ENCODE measurements at regions not wholly inside any gene's neighbourhood (a gene's known extent, or its start where the extent isn't known, plus 50 kb on each side); places are given as distances from the start of the nearest gene placed in this dataset.

DNA sequence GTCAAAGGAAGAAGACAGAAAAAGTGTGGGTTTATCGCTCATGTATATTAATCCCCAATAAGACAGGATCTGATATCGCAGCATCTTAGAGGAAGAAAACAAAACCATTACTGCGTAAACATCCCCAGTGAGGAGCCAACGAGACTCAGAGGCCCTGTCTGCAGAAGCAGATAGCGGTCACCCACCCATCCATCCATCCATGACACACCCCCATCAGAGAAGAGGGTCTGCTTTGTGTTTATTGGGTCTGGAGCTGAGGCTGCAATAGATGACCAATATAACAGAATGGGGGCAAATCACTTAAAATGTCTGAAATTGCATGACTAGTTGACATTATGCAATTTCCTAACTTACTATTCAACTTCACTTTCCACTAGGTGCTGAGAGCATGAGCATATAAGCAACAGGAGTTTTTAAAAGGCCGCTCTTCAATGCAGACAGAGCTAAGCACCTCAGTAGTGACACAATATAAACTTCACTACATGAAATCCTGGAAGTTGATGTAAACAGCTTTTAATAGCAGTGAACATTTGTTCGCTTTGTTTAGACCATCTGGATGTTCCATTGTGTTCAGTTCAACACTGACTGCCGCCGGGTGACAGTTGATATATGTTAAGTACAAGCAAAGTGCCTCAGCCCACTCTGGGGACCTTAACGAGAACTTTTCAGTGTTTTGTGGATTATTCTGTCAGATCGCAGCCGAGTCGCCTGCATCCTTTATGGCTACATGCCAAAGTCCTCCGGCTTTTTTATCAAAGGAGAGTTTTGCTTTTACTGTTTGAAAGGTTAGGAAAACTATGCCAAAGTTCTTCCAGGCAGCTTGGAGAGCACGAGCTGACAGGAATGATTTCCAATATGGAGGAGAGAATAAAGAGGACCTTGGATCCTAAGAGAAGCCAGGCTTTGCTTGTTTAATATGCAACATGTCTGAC is 167.5 kb downstream of the ZNF281 start:
- Mint-ChIP-seq H3K4me3 (no peak overlapping the region), H3K9me3 (no peaks in the 10 kb centered on the region), H3K27ac (no peak overlapping the region), H3K27me3 (peaks cover 8% of the 10 kb centered on the region), H3K4me1 (no peaks in the 10 kb centered on the region), H3K36me3 (no peaks in the 10 kb centered on the region)
- DNase-seq (ENCODE audit: low spot score in 2 of 2): no peak
- ATAC-seq (ENCODE audit: low read depth): no peak

DNA sequence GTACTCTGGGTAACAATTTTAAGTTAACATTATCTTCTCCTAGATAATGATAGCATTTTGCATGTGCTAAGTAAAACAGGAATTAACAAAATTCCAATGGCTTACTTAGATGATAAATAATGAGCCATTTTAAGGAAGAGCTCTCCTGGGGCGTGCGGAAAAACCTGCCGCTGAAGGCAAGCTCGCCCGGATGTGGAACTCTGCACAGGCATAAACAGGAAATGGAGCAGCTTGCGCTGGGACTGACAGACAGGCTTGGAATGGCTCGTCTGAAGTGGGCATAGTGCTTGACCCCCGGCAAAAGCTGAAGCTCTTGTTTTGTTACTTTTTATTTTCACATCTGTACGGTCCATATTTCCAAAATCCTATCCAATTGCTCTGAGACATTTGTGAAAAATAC is 169.2 kb downstream of the ZNF281 start:
- peaks cover 19% of the 10 kb centered on the region for H3K27me3 Mint-ChIP-seq
- H3K9me3 Mint-ChIP-seq: no peaks in the 10 kb centered on the region
- ATAC-seq (ENCODE audit: low read depth) (no peak), DNase-seq (ENCODE audit: low spot score in 2 of 2) (no peak)
- H3K4me1 Mint-ChIP-seq: no peaks in the 10 kb centered on the region
- no peak overlapping the region for H3K27ac Mint-ChIP-seq
- no peak overlapping the region for H3K4me3 Mint-ChIP-seq
- H3K36me3 Mint-ChIP-seq: no peaks in the 10 kb centered on the region

DNA sequence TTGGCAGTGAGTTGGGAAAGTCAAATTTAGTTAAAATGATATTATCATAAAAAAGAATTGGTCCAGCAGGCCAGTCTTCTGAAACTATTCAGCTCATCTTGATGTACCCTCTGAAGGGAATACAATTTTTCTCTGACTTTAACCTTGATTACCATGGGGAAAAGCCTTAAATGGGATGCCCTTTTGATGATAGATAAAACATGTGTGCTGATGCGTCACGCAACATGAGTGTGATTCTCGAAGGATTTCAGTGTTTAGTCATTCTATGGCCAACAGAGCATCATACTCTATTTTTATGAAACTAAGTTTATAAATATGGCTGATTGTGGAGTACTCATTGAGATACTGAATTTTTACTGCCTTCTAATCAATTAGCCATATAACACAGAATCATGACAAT is 171.5 kb downstream of the ZNF281 start:
- Mint-ChIP-seq H3K4me1 (no peaks in the 10 kb centered on the region), H3K4me3 (no peak overlapping the region), H3K36me3 (no peaks in the 10 kb centered on the region), H3K27me3 (peaks cover 22% of the 10 kb centered on the region), H3K9me3 (no peaks in the 10 kb centered on the region), H3K27ac (no peak overlapping the region)
- ATAC-seq (ENCODE audit: low read depth) (no peak), DNase-seq (ENCODE audit: low spot score in 2 of 2) (no peak)

DNA sequence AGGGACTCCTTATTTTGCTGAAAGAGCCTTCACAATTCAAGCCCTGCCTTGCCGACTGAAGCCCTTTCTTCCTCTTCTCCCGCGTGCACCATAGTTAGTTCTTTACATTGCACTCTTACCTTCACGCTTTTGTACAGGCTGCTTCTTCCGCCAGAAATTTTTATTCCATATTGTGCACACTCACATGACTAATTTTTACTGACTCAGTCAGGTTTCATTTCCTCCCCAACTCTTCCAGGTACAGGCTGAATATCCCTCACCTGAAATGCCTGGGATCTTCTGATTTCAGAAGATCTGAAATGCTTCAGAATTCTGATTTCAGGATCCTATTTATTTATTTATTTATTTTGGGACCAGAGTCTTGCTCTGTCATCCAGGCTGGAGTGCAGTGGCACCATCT is 172.8 kb downstream of the ZNF281 start:
- DNase-seq (ENCODE audit: low spot score in 2 of 2): no peak
- H3K27ac Mint-ChIP-seq: no peak overlapping the region
- no peaks in the 10 kb centered on the region for H3K36me3 Mint-ChIP-seq
- H3K4me3 Mint-ChIP-seq: no peak overlapping the region
- ATAC-seq (ENCODE audit: low read depth): no peak
- H3K9me3 Mint-ChIP-seq: no peaks in the 10 kb centered on the region
- peaks cover 23% of the 10 kb centered on the region for H3K27me3 Mint-ChIP-seq
- H3K4me1 Mint-ChIP-seq: no peaks in the 10 kb centered on the region

DNA sequence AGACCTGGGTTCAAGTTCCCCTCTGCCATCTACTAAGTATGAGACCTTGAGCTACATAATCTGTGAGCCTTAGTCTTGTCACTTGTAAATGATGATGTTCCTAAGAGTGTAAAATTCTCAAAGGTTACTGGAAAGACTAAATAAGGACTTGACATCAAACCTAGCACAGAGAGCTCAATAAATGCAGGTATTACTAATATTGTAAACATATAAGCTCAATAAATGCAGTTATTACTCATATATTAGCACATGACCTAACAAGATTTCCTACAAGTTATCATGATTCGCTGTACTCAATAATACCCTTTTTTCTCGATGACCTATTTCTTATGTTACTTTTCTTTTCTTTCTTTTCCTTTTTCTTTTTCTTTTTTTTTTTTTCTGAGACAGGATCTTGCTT is 174.9 kb downstream of the ZNF281 start:
- Mint-ChIP-seq H3K36me3 (no peaks in the 10 kb centered on the region), H3K27ac (no peak overlapping the region), H3K9me3 (no peaks in the 10 kb centered on the region), H3K27me3 (peaks cover 20% of the 10 kb centered on the region), H3K4me1 (no peaks in the 10 kb centered on the region), H3K4me3 (no peak overlapping the region)
- no peak for ATAC-seq (ENCODE audit: low read depth)
- no peak for DNase-seq (ENCODE audit: low spot score in 2 of 2)

DNA sequence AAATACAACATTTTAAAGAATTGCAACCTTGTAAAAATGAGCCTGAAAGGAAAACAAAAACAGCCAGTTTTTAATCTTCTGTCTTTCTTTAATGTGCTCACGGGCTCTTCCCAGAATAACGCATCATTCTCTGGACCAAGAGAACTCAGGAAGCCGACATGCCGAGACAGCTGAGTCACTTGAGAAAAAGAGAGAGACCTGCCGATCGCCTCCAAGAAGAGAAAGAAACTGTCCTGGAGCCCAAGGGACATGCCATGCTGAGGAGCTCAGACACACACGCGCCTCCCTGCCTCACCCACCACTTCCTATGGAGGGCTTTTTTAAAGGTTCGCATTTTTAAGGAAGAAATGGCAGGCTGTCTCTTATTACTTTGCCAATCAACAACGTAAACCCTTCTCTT is 176.4 kb downstream of the ZNF281 start:
- no peak for DNase-seq (ENCODE audit: low spot score in 2 of 2)
- H3K9me3 Mint-ChIP-seq: no peaks in the 10 kb centered on the region
- no peak for ATAC-seq (ENCODE audit: low read depth)
- H3K4me3 Mint-ChIP-seq: no peak overlapping the region
- no peak overlapping the region for H3K27ac Mint-ChIP-seq
- no peaks in the 10 kb centered on the region for H3K4me1 Mint-ChIP-seq
- H3K36me3 Mint-ChIP-seq: no peaks in the 10 kb centered on the region
- H3K27me3 Mint-ChIP-seq: peaks cover 27% of the 10 kb centered on the region

DNA sequence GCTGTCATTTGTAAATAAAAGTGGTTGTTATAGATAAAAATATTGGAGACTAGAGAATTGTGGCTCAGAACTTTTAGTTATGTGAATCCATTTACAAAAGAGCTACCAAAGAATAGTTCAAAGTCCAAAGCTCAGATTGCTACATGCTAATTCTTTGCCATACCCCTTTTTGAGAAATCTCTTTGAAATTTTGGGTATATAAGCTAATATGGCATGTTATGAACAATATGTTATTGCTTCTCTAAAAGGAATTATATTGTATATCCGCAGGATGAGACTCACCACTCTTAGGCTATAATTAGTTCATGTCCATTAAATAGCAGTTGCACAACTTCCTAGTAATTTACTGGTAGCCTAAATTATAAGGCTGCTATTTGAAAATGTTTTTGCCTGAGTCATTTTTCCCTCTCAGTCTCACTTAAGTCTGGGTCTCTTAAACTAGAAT is 178.0 kb downstream of the ZNF281 start:
- Mint-ChIP-seq H3K4me3 (no peak overlapping the region), H3K27me3 (peaks cover 26% of the 10 kb centered on the region)
- ATAC-seq (ENCODE audit: low read depth): no peak

DNA sequence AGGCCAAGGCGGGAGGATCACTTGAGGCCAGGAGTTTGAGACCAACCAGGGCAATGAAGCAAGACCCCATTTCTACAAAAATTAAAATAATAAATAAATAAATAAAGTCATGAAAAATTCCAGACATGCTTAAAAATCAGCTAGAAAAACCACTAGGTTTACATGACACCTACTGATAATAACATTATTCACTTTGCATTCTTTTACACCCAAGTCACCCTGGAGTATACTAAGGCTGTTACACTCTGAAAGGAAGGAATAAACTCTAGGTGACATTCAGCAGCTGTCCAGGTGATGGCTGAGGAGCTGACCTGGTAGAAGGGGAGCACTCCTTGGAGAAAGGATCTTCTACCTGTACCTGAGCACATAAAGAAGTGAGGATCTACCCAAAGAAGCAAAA is 179.2 kb downstream of the ZNF281 start:
- DNase-seq (ENCODE audit: low spot score in 2 of 2): no peak
- Mint-ChIP-seq H3K9me3 (no peaks in the 10 kb centered on the region), H3K27me3 (peaks cover 18% of the 10 kb centered on the region), H3K4me3 (no peak overlapping the region), H3K4me1 (peaks cover 10% of the 10 kb centered on the region), H3K36me3 (no peaks in the 10 kb centered on the region), H3K27ac (no peak overlapping the region)
- no peak for ATAC-seq (ENCODE audit: low read depth)

More for the DNA sequence above, 178.0 kb downstream of the ZNF281 start:
- H3K4me1 Mint-ChIP-seq: peaks cover 2% of the 10 kb centered on the region
- DNase-seq (ENCODE audit: low spot score in 2 of 2): no peak
- no peaks in the 10 kb centered on the region for H3K36me3 Mint-ChIP-seq
- no peaks in the 10 kb centered on the region for H3K9me3 Mint-ChIP-seq
- H3K27ac Mint-ChIP-seq: no peak overlapping the region

DNA sequence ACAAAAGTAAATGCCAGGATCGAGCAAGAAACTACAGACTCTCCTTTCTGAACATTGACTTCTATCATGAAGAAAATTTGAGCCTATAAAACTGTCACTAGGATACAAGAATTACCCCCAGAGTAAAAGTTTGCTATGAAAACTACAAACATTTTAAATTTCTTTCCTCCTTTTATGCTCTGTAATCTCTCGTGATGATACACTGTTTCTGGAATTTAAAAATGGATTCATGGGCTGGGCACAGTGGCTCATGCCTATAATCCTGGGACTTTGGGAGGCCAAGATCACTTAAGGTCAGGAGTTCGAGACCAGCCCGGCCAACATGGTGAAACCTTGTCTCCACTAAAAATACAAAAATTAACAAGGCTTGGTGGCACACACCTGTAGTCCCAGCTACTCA is 181.3 kb downstream of the ZNF281 start:
- ATAC-seq (ENCODE audit: low read depth) (no peak), DNase-seq (ENCODE audit: low spot score in 2 of 2) (no peak)
- H3K27me3 Mint-ChIP-seq: peaks cover 20% of the 10 kb centered on the region
- no peaks in the 10 kb centered on the region for H3K36me3 Mint-ChIP-seq
- no peak overlapping the region for H3K4me3 Mint-ChIP-seq
- H3K27ac Mint-ChIP-seq: no peak overlapping the region
- H3K9me3 Mint-ChIP-seq: no peaks in the 10 kb centered on the region
- peaks cover 12% of the 10 kb centered on the region for H3K4me1 Mint-ChIP-seq

DNA sequence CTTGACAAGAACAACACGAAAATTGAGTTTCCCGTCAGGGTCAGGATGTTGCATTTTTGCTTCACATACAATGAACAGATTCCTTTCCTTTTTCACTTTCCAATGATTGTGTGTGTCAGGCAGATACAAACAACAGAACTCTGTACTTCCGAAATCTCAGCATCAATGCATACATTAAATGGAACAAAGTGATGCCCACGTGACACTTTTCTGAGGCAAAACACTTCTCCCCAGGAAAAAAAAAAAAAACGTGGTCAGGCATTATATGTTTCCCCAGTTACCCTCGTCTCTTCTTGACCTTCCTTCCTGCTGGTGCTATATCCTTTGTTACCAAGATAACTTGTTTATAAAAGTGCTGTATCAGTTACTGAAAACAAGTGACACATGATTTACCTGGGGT is 181.8 kb downstream of the ZNF281 start:
- Mint-ChIP-seq H3K9me3 (no peaks in the 10 kb centered on the region), H3K4me1 (peaks cover 12% of the 10 kb centered on the region), H3K27ac (no peak overlapping the region), H3K36me3 (peaks cover 2% of the 10 kb centered on the region), H3K27me3 (peaks cover 22% of the 10 kb centered on the region), H3K4me3 (no peak overlapping the region)
- DNase-seq (ENCODE audit: low spot score in 2 of 2) (no peak), ATAC-seq (ENCODE audit: low read depth) (no peak)
